Pancreas (tissue), 10 donors: ENCODE measurements at regions not wholly inside any gene's neighbourhood (a gene's known extent, or its start where the extent isn't known, plus 50 kb on each side); places are given as distances from the start of the nearest gene placed in this dataset.

Source experiments
- ATAC-seq, 4 donors: fragments of 200-7000 bp; cut with Tn5 transposase; one replicate each; pipeline versions ENCODE4 v1.8.0 to v1.9.1; 2020; ENCODE audit warnings: mild to moderate bottlenecking in 4 of 4, moderate library complexity in 4 of 4
- DNase-seq, 6 donors: peaks; one replicate each; pipeline ENCODE4 v3.0.0-alpha.2; 2020
- FAIRE-seq: peaks from 2 replicates; lab custom pipeline; 2012; peaks lifted over from hg19 to GRCh38; lab: Jason Lieb, UNC
- H3K27ac ChIP-seq, 4 donors: fragments of 200-600 bp; sonication (generic); 1 replicate in 3 of 4; 2 replicates in 1 of 4; pipeline versions ENCODE4 v1.5.0 to v1.8.0; 2020
- H3K27me3 ChIP-seq, 4 donors: fragments of 200-600 bp; one replicate each; pipeline ENCODE4 v1.8.0; 2021
- H3K36me3 ChIP-seq, 3 donors: fragments of 200-600 bp; sonication (generic) in 1 of 3; one replicate each; pipeline versions ENCODE4 v1.5.0 to v1.8.0; 2020 to 2021
- H3K4me1 ChIP-seq, 3 donors: fragments of 200-600 bp; one replicate each; pipeline ENCODE4 v1.8.0; 2021
- H3K4me3 ChIP-seq, 4 donors: fragments of 200-600 bp; sonication (generic) in 2 of 4; one replicate each; pipeline versions ENCODE4 v1.5.0 to v1.8.0; 2020 to 2021
- H3K9me3 ChIP-seq, 4 donors: fragments of 200-600 bp; one replicate each; pipeline ENCODE4 v1.8.0; 2021
- CTCF ChIP-seq, 4 donors: fragments of 200-600 bp; sonication (generic) in 3 of 4; IDR thresholded peaks; one replicate each; pipeline versions ENCODE4 v1.5.0 to v1.8.0; 2021; ENCODE audit warnings: antibody characterized with exemption in 4 of 4
- WGBS, 2 donors: extraction: QIAGEN DNeasy Blood & Tissue Kit; methylation state at CpG; one replicate each; pipeline ENCODE4 v1.1.7; 2013; 5-methylcytosine and 5-hydroxymethylcytosine counted together
- intact Hi-C, 3 donors: fragments of 100-400 bp; cut with DNase I; formaldehyde crosslinking; loops; one replicate each; pipeline versions ENCODE4 v1.11.1 to v1.14.2; 2022
- donor health status: healthy with polysubstance abuse.
- donor health status: DM: no; HTN: no; CAD: no; lungs with moderate emphysema.
- donor health status: DM: no; HTN: no; CAD: no.
- donor health status: control.
- donor health status: control.
- donor health status: Bipolar disorder and iron deficiency.
- donor health status: DM: yes; HTN: yes; CAD: no.
- donor health status: DM: no; HTN: no; CAD: no.
- donor health status: DM: no; HTN: no; CAD: no.
- donor health status: DM: yes; HTN: yes; CAD: no.

- TF ChIP-seq CTCF (IDR thresholded peaks at IDR 0.05), result no peak
- Histone ChIP-seq H3K4me3 (no peak overlapping the region), H3K9me3 (no peaks in the 10 kb centered on the region), H3K27ac (no peak overlapping the region), H3K27me3 (no peaks in the 10 kb centered on the region), H3K4me1 (no peaks in the 10 kb centered on the region), H3K36me3 (no peaks in the 10 kb centered on the region)
- ATAC-seq (no peak), DNase-seq (no peak), FAIRE-seq (no peak)
- intact Hi-C loops, result no loop called here
Observed at GRCh38 chr1:169020684-169021083, 85.8 kb upstream of the ATP1B1 start.

- TF ChIP-seq CTCF (IDR thresholded peaks at IDR 0.05), result no peak
- Histone ChIP-seq H3K4me3 (no peak overlapping the region), H3K36me3 (no peaks in the 10 kb centered on the region), H3K27me3 (no peaks in the 10 kb centered on the region), H3K9me3 (no peaks in the 10 kb centered on the region), H3K27ac (no peak overlapping the region), H3K4me1 (no peaks in the 10 kb centered on the region)
- FAIRE-seq (no peak), DNase-seq (no peak), ATAC-seq (no peak)
- 98 to 100% methylated on average over 1 of the region's 1 CpG for WGBS, 2 donors
- intact Hi-C loops, result no loop called here
Observed at GRCh38 chr1:169022648-169023047, 83.8 kb upstream of the ATP1B1 start.

- H3K27ac ChIP-seq, result no peak overlapping the region
- H3K4me1 ChIP-seq, result no peaks in the 10 kb centered on the region
- ATAC-seq, result no peak
- intact Hi-C loops, result no loop called here
- no peaks in the 10 kb centered on the region for H3K36me3 ChIP-seq
- no peak overlapping the region for H3K4me3 ChIP-seq
- FAIRE-seq, result no peak
- H3K27me3 ChIP-seq, result no peaks in the 10 kb centered on the region
- H3K9me3 ChIP-seq, result no peaks in the 10 kb centered on the region
- TF ChIP-seq CTCF (IDR thresholded peaks at IDR 0.05), result no peak
- no peak for DNase-seq
Observed at GRCh38 chr1:169024255-169024654, 82.2 kb upstream of the ATP1B1 start.

- intact Hi-C loops, result no loop called here
- no peak for TF ChIP-seq CTCF (IDR thresholded peaks at IDR 0.05)
- Histone ChIP-seq H3K27me3 (no peaks in the 10 kb centered on the region), H3K36me3 (no peaks in the 10 kb centered on the region), H3K4me1 (no peaks in the 10 kb centered on the region), H3K27ac (no peak overlapping the region), H3K9me3 (no peaks in the 10 kb centered on the region), H3K4me3 (no peak overlapping the region)
- ATAC-seq (no peak), FAIRE-seq (no peak), DNase-seq (no peak)
- 83 to 85% methylated on average over 1 of the region's 1 CpG for WGBS, 2 donors
Observed at GRCh38 chr1:169024800-169025271, 81.7 kb upstream of the ATP1B1 start.

- Histone ChIP-seq H3K27me3 (no peaks in the 10 kb centered on the region), H3K4me1 (no peaks in the 10 kb centered on the region), H3K4me3 (no peak overlapping the region), H3K9me3 (no peaks in the 10 kb centered on the region), H3K36me3 (no peaks in the 10 kb centered on the region), H3K27ac (no peak overlapping the region)
- DNase-seq (no peak), ATAC-seq (no peak), FAIRE-seq (no peak)
- TF ChIP-seq CTCF (IDR thresholded peaks at IDR 0.05), result no peak
- intact Hi-C loops, result no loop called here
- WGBS, 2 donors, result 88 to 100% methylated on average over 1 of the region's 1 CpG
Observed at GRCh38 chr1:169025412-169025811, 81.1 kb upstream of the ATP1B1 start.
